ENCODE measurements at regions not wholly inside any gene's neighbourhood (a gene's known extent, or its start where the extent isn't known, plus 50 kb on each side); places are given as distances from the start of the nearest gene placed in this dataset.
"Not testable (repeated sequence)": the region's sequence is repeated elsewhere in the genome, so short reads cannot be mapped to it uniquely, and the experiment has no call there.

GRCh38 chr9:117642571-117643287 lies 61.5 kb upstream of the TLR4 start:
- TF ChIP-seq CTCF (IDR thresholded peaks at IDR 0.05); POLR2AphosphoS5 (IDR thresholded peaks at IDR 0.05; ENCODE audit: insufficient read depth in 1 of 2, low read depth in 1 of 2); POLR2A (IDR thresholded peaks at IDR 0.05): not testable (repeated sequence)
